ENCODE measurements at regions not wholly inside any gene's neighbourhood (a gene's known extent, or its start where the extent isn't known, plus 50 kb on each side); places are given as distances from the start of the nearest gene placed in this dataset.

DNA sequence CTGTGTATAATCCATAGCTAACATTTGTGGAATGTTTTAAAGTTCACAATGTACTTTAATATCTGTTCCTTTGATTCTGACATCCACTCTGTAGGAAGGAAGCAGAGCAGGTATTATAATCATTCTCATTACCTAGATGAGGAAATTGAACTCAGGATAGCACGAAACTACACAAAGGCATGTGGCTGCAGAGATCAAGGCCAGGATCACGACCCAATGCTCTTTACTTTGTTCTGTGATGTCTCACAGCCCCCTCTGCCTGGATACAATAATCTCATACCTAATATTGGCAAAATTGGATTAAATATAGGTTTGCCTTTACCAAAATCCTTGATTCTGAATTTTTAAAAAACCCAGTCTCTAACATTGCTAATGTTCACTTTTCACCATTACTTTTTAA, 298.0 kb upstream of the KITLG start:
- Histone ChIP-seq H3K4me2 (ENCODE audit: low read length) (no peak overlapping the region), H3K9me2 (ENCODE audit: insufficient read depth, low read length) (no peaks in the 10 kb centered on the region), H3K36me3 (ENCODE audit: insufficient read depth, low read length) (no peaks in the 10 kb centered on the region), H4K20me1 (ENCODE audit: insufficient read depth, low read length) (no peaks in the 10 kb centered on the region), H3K4me1 (ENCODE audit: insufficient read depth, low read length, poor library complexity, severe bottlenecking) (no peaks in the 10 kb centered on the region), H2AFZ (ENCODE audit: low read length) (no peak overlapping the region), H3K79me2 (ENCODE audit: insufficient read depth, low read depth, low read length) (no peaks in the 10 kb centered on the region), H3K4me3 (ENCODE audit: low read depth, low read length, poor library complexity, severe bottlenecking) (no peak overlapping the region), H3K27ac (ENCODE audit: low read depth, low read length, poor library complexity, severe bottlenecking) (no peak overlapping the region), H3K9me3 (ENCODE audit: low read length) (no peaks in the 10 kb centered on the region)
- POLR2A ChIA-PET = interaction anchor here (0.7 kb wide), 1 partner anchor 468 kb away, joined by 3 read pairs; no protein-coding TSS in a partner anchor
- no peak for TF ChIP-seq EZH2phosphoT487 (IDR thresholded peaks at IDR 0.05; ENCODE audit: borderline replicate concordance, low read depth, low read length)
- TF ChIP-seq, protein P1, sequence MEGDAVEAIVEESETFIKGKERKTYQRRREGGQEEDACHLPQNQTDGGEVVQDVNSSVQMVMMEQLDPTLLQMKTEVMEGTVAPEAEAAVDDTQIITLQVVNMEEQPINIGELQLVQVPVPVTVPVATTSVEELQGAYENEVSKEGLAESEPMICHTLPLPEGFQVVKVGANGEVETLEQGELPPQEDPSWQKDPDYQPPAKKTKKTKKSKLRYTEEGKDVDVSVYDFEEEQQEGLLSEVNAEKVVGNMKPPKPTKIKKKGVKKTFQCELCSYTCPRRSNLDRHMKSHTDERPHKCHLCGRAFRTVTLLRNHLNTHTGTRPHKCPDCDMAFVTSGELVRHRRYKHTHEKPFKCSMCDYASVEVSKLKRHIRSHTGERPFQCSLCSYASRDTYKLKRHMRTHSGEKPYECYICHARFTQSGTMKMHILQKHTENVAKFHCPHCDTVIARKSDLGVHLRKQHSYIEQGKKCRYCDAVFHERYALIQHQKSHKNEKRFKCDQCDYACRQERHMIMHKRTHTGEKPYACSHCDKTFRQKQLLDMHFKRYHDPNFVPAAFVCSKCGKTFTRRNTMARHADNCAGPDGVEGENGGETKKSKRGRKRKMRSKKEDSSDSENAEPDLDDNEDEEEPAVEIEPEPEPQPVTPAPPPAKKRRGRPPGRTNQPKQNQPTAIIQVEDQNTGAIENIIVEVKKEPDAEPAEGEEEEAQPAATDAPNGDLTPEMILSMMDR (conservative IDR thresholded peaks at IDR 0.05; ENCODE audit: low read length) = no peak
- no peak for DNase-seq (ENCODE audit: low spot score)
- intact Hi-C loops (cut with micrococcal nuclease; ENCODE audit: unreplicated experiment) = no loop called here
- CTCF ChIA-PET (ENCODE audit: unreplicated experiment) = no interaction called here
- no TSS peak for BruUV-seq (replicated peaks)

- Histone ChIP-seq H3K27ac (ENCODE audit: low read depth, low read length, poor library complexity, severe bottlenecking) (no peak overlapping the region), H2AFZ (ENCODE audit: low read length) (no peak overlapping the region), H3K9me3 (ENCODE audit: low read length) (no peaks in the 10 kb centered on the region), H3K4me2 (ENCODE audit: low read length) (no peak overlapping the region), H4K20me1 (ENCODE audit: insufficient read depth, low read length) (no peaks in the 10 kb centered on the region), H3K79me2 (ENCODE audit: insufficient read depth, low read depth, low read length) (no peaks in the 10 kb centered on the region), H3K4me3 (ENCODE audit: low read depth, low read length, poor library complexity, severe bottlenecking) (no peak overlapping the region), H3K9me2 (ENCODE audit: insufficient read depth, low read length) (no peaks in the 10 kb centered on the region), H3K4me1 (ENCODE audit: insufficient read depth, low read length, poor library complexity, severe bottlenecking) (no peaks in the 10 kb centered on the region), H3K36me3 (ENCODE audit: insufficient read depth, low read length) (no peaks in the 10 kb centered on the region)
- DNase-seq (ENCODE audit: low spot score) = no peak
- ChIA-PET CTCF (ENCODE audit: unreplicated experiment) (no interaction called here), POLR2A (no interaction called here)
- intact Hi-C loops (cut with micrococcal nuclease; ENCODE audit: unreplicated experiment) = no loop called here
- TF ChIP-seq EZH2phosphoT487 (IDR thresholded peaks at IDR 0.05; ENCODE audit: borderline replicate concordance, low read depth, low read length) = no peak
- TF ChIP-seq, protein P1 (conservative IDR thresholded peaks at IDR 0.05; ENCODE audit: low read length) = no peak
- BruUV-seq (replicated peaks) = no TSS peak
Observed at GRCh38 chr12:88876857-88877256, 296.6 kb upstream of the KITLG start.

- Histone ChIP-seq H3K4me3 (ENCODE audit: low read depth, low read length, poor library complexity, severe bottlenecking) (no peak overlapping the region), H3K9me2 (ENCODE audit: insufficient read depth, low read length) (no peaks in the 10 kb centered on the region), H3K79me2 (ENCODE audit: insufficient read depth, low read depth, low read length) (no peaks in the 10 kb centered on the region), H4K20me1 (ENCODE audit: insufficient read depth, low read length) (no peaks in the 10 kb centered on the region), H3K4me2 (ENCODE audit: low read length) (no peak overlapping the region), H3K4me1 (ENCODE audit: insufficient read depth, low read length, poor library complexity, severe bottlenecking) (no peaks in the 10 kb centered on the region), H3K9me3 (ENCODE audit: low read length) (no peaks in the 10 kb centered on the region), H3K36me3 (ENCODE audit: insufficient read depth, low read length) (no peaks in the 10 kb centered on the region), H2AFZ (ENCODE audit: low read length) (no peak overlapping the region), H3K27ac (ENCODE audit: low read depth, low read length, poor library complexity, severe bottlenecking) (no peak overlapping the region)
- intact Hi-C loops (cut with micrococcal nuclease; ENCODE audit: unreplicated experiment) = no loop called here
- BruUV-seq (replicated peaks) = no TSS peak
- no peak for TF ChIP-seq EZH2phosphoT487 (IDR thresholded peaks at IDR 0.05; ENCODE audit: borderline replicate concordance, low read depth, low read length)
- ChIA-PET POLR2A (interaction anchor here (0.6 kb wide), 1 partner anchor 50 kb away, joined by 3 read pairs; no protein-coding TSS in a partner anchor), CTCF (ENCODE audit: unreplicated experiment) (no interaction called here)
- no peak for DNase-seq (ENCODE audit: low spot score)
Observed at GRCh38 chr12:88870000-88870737, 289.9 kb upstream of the KITLG start.
